Fibroblast of lung (primary cell): ENCODE measurements at regions not wholly inside any gene's neighbourhood (a gene's known extent, or its start where the extent isn't known, plus 50 kb on each side); places are given as distances from the start of the nearest gene placed in this dataset.

ENCODE experiments used
- EZH2 ChIP-seq: IDR thresholded peaks from 2 replicates; pipeline ENCODE4 v1.5.1; 2012; ENCODE audit warnings: low read length, control low read depth, mild to moderate bottlenecking; ENCODE audit errors: missing control alignments
- TF ChIP-seq, protein P1 (sequence below), 2 donors: IDR thresholded peaks in 1 of 2; conservative IDR thresholded peaks in 1 of 2; 1 replicate in 1 of 2; 2 replicates in 1 of 2; pipeline ENCODE4 v1.5.1; 2011 to 2012; ENCODE audit warnings: low read length in 2 of 2, control low read depth in 1 of 2, inconsistent platforms in 1 of 2, low read depth in 1 of 2, mild to moderate bottlenecking in 1 of 2

DNA sequence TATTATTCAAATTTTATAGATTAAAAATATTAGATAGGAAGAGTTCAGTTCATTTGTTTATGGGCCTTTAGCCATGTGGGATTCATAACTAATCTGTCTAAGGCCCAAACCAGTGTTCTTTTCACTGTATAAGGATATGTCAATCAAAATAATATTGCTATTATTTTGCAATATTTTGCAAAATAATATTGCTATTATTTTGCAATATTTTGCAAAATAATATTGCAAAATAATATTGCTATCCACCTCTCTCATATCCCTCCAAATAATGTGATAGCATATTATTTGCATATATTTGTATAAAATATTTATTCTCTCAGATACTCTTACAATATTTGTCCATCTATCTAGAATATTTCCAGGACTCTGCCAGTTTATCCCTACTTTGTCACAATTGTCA lies 595.3 kb upstream of the PTCHD4 start:
- TF ChIP-seq EZH2, result no peak
- TF ChIP-seq, protein P1, sequence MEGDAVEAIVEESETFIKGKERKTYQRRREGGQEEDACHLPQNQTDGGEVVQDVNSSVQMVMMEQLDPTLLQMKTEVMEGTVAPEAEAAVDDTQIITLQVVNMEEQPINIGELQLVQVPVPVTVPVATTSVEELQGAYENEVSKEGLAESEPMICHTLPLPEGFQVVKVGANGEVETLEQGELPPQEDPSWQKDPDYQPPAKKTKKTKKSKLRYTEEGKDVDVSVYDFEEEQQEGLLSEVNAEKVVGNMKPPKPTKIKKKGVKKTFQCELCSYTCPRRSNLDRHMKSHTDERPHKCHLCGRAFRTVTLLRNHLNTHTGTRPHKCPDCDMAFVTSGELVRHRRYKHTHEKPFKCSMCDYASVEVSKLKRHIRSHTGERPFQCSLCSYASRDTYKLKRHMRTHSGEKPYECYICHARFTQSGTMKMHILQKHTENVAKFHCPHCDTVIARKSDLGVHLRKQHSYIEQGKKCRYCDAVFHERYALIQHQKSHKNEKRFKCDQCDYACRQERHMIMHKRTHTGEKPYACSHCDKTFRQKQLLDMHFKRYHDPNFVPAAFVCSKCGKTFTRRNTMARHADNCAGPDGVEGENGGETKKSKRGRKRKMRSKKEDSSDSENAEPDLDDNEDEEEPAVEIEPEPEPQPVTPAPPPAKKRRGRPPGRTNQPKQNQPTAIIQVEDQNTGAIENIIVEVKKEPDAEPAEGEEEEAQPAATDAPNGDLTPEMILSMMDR (conservative IDR thresholded peaks at IDR 0.05 in 1 of 2, IDR thresholded peaks at IDR 0.05 in 1 of 2; ENCODE audit: low read depth in 1 of 2, low read length in 2 of 2), result no peak
